ENCODE measurements at regions not wholly inside any gene's neighbourhood (a gene's known extent, or its start where the extent isn't known, plus 50 kb on each side); places are given as distances from the start of the nearest gene placed in this dataset.
A peak's percentile ranks its signal among the peaks of the same experiment; 100 is the strongest.
"Not testable (repeated sequence)": the region's sequence is repeated elsewhere in the genome, so short reads cannot be mapped to it uniquely, and the experiment has no call there.

- H3K4me1 Mint-ChIP-seq, result peaks cover 16% of the 10 kb centered on the region
- DNase-seq (ENCODE audit: low spot score in 2 of 2, unreplicated experiment in 2 of 2), result no peak
- H3K4me3 Mint-ChIP-seq, result no peak overlapping the region
- no peak overlapping the region for H3K27ac Mint-ChIP-seq
- H3K9me3 Mint-ChIP-seq, result no peaks in the 10 kb centered on the region
- H3K27me3 Mint-ChIP-seq (ENCODE audit: low read depth), result peaks cover 83% of the 10 kb centered on the region
- H3K36me3 Mint-ChIP-seq, result no peaks in the 10 kb centered on the region
- TF ChIP-seq CTCF (IDR thresholded peaks at IDR 0.05; ENCODE audit: unreplicated experiment), result no peak
Measured at GRCh38 chr1:165116171-165116570, 240.3 kb downstream of the LMX1A start.

GRCh38 chr1:165114889-165115285 is 241.6 kb downstream of the LMX1A start:
- Mint-ChIP-seq H3K4me1 (peaks cover 16% of the 10 kb centered on the region), H3K9me3 (no peaks in the 10 kb centered on the region), H3K36me3 (no peaks in the 10 kb centered on the region)

GRCh38 chr1:165114022-165114888 is 242.3 kb downstream of the LMX1A start:
- TF ChIP-seq CTCF (IDR thresholded peaks at IDR 0.05; ENCODE audit: unreplicated experiment), result peak; percentile 92
- H3K36me3 Mint-ChIP-seq, result no peaks in the 10 kb centered on the region
- no peak overlapping the region for H3K4me3 Mint-ChIP-seq
- H3K9me3 Mint-ChIP-seq, result no peaks in the 10 kb centered on the region
- no peak overlapping the region for H3K27ac Mint-ChIP-seq
- peak in 1 of 2 experiments; percentile 69 for DNase-seq (ENCODE audit: low spot score in 2 of 2, unreplicated experiment in 2 of 2)
- peaks cover 77% of the 10 kb centered on the region for H3K27me3 Mint-ChIP-seq (ENCODE audit: low read depth)
- H3K4me1 Mint-ChIP-seq, result peaks cover 16% of the 10 kb centered on the region

More at GRCh38 chr1:165114889-165115285, 241.6 kb downstream of the LMX1A start:
- DNase-seq (ENCODE audit: low spot score in 2 of 2, unreplicated experiment in 2 of 2), result no peak
- Mint-ChIP-seq H3K4me3 (no peak overlapping the region), H3K27me3 (ENCODE audit: low read depth) (peaks cover 80% of the 10 kb centered on the region), H3K27ac (no peak overlapping the region)
- no peak for TF ChIP-seq CTCF (IDR thresholded peaks at IDR 0.05; ENCODE audit: unreplicated experiment)

GRCh38 chr1:165112260-165112659 is 244.3 kb downstream of the LMX1A start:
- Mint-ChIP-seq H3K27me3 (ENCODE audit: low read depth) (peaks cover 63% of the 10 kb centered on the region), H3K4me3 (no peak overlapping the region), H3K27ac (no peak overlapping the region), H3K9me3 (peaks cover 5% of the 10 kb centered on the region), H3K36me3 (no peaks in the 10 kb centered on the region), H3K4me1 (peaks cover 15% of the 10 kb centered on the region)
- TF ChIP-seq CTCF (IDR thresholded peaks at IDR 0.05; ENCODE audit: unreplicated experiment), result no peak
- no peak for DNase-seq (ENCODE audit: low spot score in 2 of 2, unreplicated experiment in 2 of 2)

GRCh38 chr1:165109013-165109412 is 247.5 kb downstream of the LMX1A start:
- Mint-ChIP-seq H3K36me3 (no peaks in the 10 kb centered on the region), H3K4me1 (no peaks in the 10 kb centered on the region), H3K4me3 (no peak overlapping the region), H3K27me3 (ENCODE audit: low read depth) (peaks cover 57% of the 10 kb centered on the region), H3K27ac (no peak overlapping the region), H3K9me3 (peaks cover 23% of the 10 kb centered on the region)
- no peak for DNase-seq (ENCODE audit: low spot score in 2 of 2, unreplicated experiment in 2 of 2)
- no peak for TF ChIP-seq CTCF (IDR thresholded peaks at IDR 0.05; ENCODE audit: unreplicated experiment)

- not testable (repeated sequence) for H3K27ac Mint-ChIP-seq; H3K4me3 Mint-ChIP-seq; H3K4me1 Mint-ChIP-seq; H3K27me3 Mint-ChIP-seq (ENCODE audit: low read depth); DNase-seq (ENCODE audit: low spot score in 2 of 2, unreplicated experiment in 2 of 2)
- peaks cover 14% of the 10 kb centered on the region for H3K36me3 Mint-ChIP-seq
- peaks cover 38% of the 10 kb centered on the region for H3K9me3 Mint-ChIP-seq
Measured at GRCh38 chr1:165092542-165093162, 263.9 kb downstream of the LMX1A start.

Data from mesothelial cell of epicardium (in vitro differentiated cells).